Trophoblast cell (in vitro differentiated cells and primary cell): ENCODE measurements at regions not wholly inside any gene's neighbourhood (a gene's known extent, or its start where the extent isn't known, plus 50 kb on each side); places are given as distances from the start of the nearest gene placed in this dataset.
"Not testable (repeated sequence)": the region's sequence is repeated elsewhere in the genome, so short reads cannot be mapped to it uniquely, and the experiment has no call there.

Experiments used
- DNase-seq, 2 donors: peaks; one replicate each; pipeline ENCODE4 v3.0.0-alpha.2; 2016
- H2AFZ ChIP-seq: 2 replicates; pipeline ENCODE4 v1.6.1; 2013; ENCODE audit warnings: low read length, moderate library complexity, mild to moderate bottlenecking; ENCODE audit not compliant: insufficient read depth, poor library complexity
- H2AK5ac ChIP-seq: 2 replicates; pipeline ENCODE4 v1.6.1; 2013; ENCODE audit warnings: mild to moderate bottlenecking, low read length
- H2BK120ac ChIP-seq: 2 replicates; pipeline ENCODE4 v1.6.1; 2013; ENCODE audit warnings: low read length, mild to moderate bottlenecking, moderate library complexity; ENCODE audit not compliant: insufficient read depth, poor library complexity
- H2BK12ac ChIP-seq: 2 replicates; pipeline ENCODE4 v1.6.1; 2013; ENCODE audit warnings: mild to moderate bottlenecking, low read length, moderate library complexity
- H2BK5ac ChIP-seq: 2 replicates; pipeline ENCODE4 v1.6.1; 2013; ENCODE audit warnings: low read length, low read depth, moderate library complexity, mild to moderate bottlenecking; ENCODE audit not compliant: poor library complexity
- H3K14ac ChIP-seq: 2 replicates; pipeline ENCODE4 v1.6.1; 2013; ENCODE audit warnings: mild to moderate bottlenecking, low read length
- H3K18ac ChIP-seq: 2 replicates; pipeline ENCODE4 v1.6.1; 2013; ENCODE audit warnings: mild to moderate bottlenecking, low read length
- H3K23ac ChIP-seq: 2 replicates; pipeline ENCODE4 v1.6.1; 2013; ENCODE audit warnings: low read length
- H3K27ac ChIP-seq: 2 replicates; pipeline ENCODE4 v1.5.1; 2013; ENCODE audit warnings: low read depth, mild to moderate bottlenecking, inconsistent platforms, low read length, moderate library complexity
- H3K27me3 ChIP-seq: 2 replicates; pipeline ENCODE4 v1.6.1; 2013; ENCODE audit warnings: inconsistent platforms, mild to moderate bottlenecking, low read length, moderate library complexity; ENCODE audit not compliant: insufficient read depth
- H3K36me3 ChIP-seq, 2 experiments: 1 replicate in 1 of 2; 2 replicates in 1 of 2; pipeline ENCODE4 v1.6.1; 2013; ENCODE audit warnings: low read length in 2 of 2, mild to moderate bottlenecking in 2 of 2, moderate library complexity in 1 of 2; ENCODE audit not compliant: insufficient read depth in 2 of 2, control insufficient read depth in 1 of 2
- H3K4ac ChIP-seq: 2 replicates; pipeline ENCODE4 v1.6.1; 2013; ENCODE audit warnings: low read depth, mild to moderate bottlenecking, low read length, moderate library complexity
- H3K4me1 ChIP-seq, 2 experiments: 1 replicate in 1 of 2; 2 replicates in 1 of 2; pipeline ENCODE4 v1.6.1; 2013; ENCODE audit warnings: low read length in 2 of 2, mild to moderate bottlenecking in 2 of 2, moderate library complexity in 1 of 2; ENCODE audit not compliant: insufficient read depth in 2 of 2, control insufficient read depth in 1 of 2
- H3K4me2 ChIP-seq: 2 replicates; pipeline ENCODE4 v1.6.1; 2013; ENCODE audit warnings: inconsistent platforms, mild to moderate bottlenecking, low read length, moderate library complexity
- H3K4me3 ChIP-seq: 2 replicates; pipeline ENCODE4 v1.5.1; 2013; ENCODE audit warnings: mild to moderate bottlenecking, low read depth, low read length, inconsistent platforms
- H3K79me1 ChIP-seq: one replicate; pipeline ENCODE4 v1.6.1; 2013; ENCODE audit warnings: low read length
- H3K79me2 ChIP-seq: 2 replicates; pipeline ENCODE4 v1.6.1; 2013; ENCODE audit warnings: low read length, mild to moderate bottlenecking; ENCODE audit not compliant: control insufficient read depth, insufficient read depth, poor library complexity
- H3K9ac ChIP-seq: 2 replicates; pipeline ENCODE4 v1.6.1; 2013; ENCODE audit warnings: mild to moderate bottlenecking, low read length
- H3K9me3 ChIP-seq: 2 replicates; pipeline ENCODE4 v1.6.1; 2013; ENCODE audit warnings: low read depth, mild to moderate bottlenecking, control low read depth, inconsistent platforms, low read length; ENCODE audit not compliant: insufficient read depth
- H4K12ac ChIP-seq: 2 replicates; pipeline ENCODE4 v1.6.1; 2013; ENCODE audit warnings: low read depth, mild to moderate bottlenecking, low read length, moderate library complexity
- H4K8ac ChIP-seq: 2 replicates; pipeline ENCODE4 v1.6.1; 2013; ENCODE audit warnings: low read depth, mild to moderate bottlenecking, low read length, moderate library complexity
- H4K91ac ChIP-seq: one replicate; pipeline ENCODE4 v1.6.1; 2013; ENCODE audit warnings: low read depth, mild to moderate bottlenecking, low read length, moderate library complexity
- WGBS: extraction: QIAGEN DNeasy Blood & Tissue Kit; methylation state at CpG from one replicate; pipeline ENCODE4 v1.1.7; 2013; ENCODE audit warnings: missing lambda C conversion rate; ENCODE audit not compliant: insufficient read length, insufficient coverage; ENCODE audit errors: extremely low coverage; 5-methylcytosine and 5-hydroxymethylcytosine counted together

DNA sequence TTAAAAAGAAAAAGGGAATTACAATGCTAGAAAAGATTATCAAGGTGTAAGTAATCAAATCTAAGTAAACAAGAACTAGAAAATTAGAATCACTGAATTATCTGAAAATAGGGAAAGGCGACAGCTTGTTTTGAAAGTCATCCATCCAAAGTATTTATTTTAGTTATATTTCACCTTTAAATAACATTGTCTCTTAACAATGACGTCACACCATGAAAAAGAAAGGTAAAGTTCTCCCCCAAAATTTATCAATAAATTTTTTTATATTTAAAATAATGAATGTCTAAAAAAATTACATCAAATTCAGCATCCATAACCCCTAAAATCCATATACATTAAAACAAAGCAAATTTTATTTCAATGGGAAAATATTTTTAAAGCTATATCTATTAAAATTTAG lies 223.2 kb downstream of the RERGL start:
- Histone ChIP-seq H3K9me3 (no peaks in the 10 kb centered on the region), H2BK12ac (no peak overlapping the region), H3K4me1 (no peaks in the 10 kb centered on the region), H4K8ac (no peak overlapping the region), H2BK5ac (no peak overlapping the region), H2BK120ac (no peak overlapping the region), H3K79me2 (no peaks in the 10 kb centered on the region), H3K4me2 (no peak overlapping the region), H4K12ac (no peak overlapping the region), H3K36me3 (no peaks in the 10 kb centered on the region), H3K18ac (no peak overlapping the region), H2AFZ (no peak overlapping the region), H3K27ac (no peak overlapping the region), H3K23ac (no peak overlapping the region), H2AK5ac (no peak overlapping the region), H3K4me3 (no peak overlapping the region), H3K4ac (no peak overlapping the region), H4K91ac (no peak overlapping the region), H3K9ac (no peak overlapping the region), H3K79me1 (no peaks in the 10 kb centered on the region), H3K27me3 (no peaks in the 10 kb centered on the region), H3K14ac (no peak overlapping the region)
- no CpG with 5 or more reads among the region's 2 CpGs for WGBS
- no peak for DNase-seq

DNA sequence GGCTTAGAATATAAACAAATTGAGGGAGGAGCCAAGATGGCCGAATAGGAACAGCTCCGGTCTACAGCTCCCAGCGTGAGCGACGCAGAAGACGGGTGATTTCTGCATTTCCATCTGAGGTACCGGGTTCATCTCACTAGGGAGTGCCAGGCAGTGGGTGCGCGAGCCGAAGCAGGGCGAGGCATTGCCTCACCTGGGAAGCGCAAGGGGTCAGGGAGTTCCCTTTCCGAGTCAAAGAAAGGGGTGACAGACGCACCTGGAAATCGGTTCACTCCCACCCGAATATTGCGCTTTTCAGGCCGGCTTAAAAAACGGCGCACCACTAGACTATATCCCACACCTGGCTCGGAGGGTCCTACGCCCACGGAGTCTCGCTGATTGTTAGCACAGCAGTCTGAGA lies 234.4 kb downstream of the RERGL start:
- not testable (repeated sequence) for H2AK5ac ChIP-seq, H3K79me1 ChIP-seq, H2BK120ac ChIP-seq, H3K9ac ChIP-seq, H3K27me3 ChIP-seq, H4K8ac ChIP-seq, H3K4me2 ChIP-seq, H3K14ac ChIP-seq, H2BK12ac ChIP-seq, H4K91ac ChIP-seq, H2BK5ac ChIP-seq, DNase-seq, H3K9me3 ChIP-seq, H3K79me2 ChIP-seq, H2AFZ ChIP-seq, H3K23ac ChIP-seq, H3K18ac ChIP-seq, H4K12ac ChIP-seq, H3K4me1 ChIP-seq, H3K27ac ChIP-seq, H3K4me3 ChIP-seq, H3K4ac ChIP-seq, H3K36me3 ChIP-seq
- no CpG with 5 or more reads among the region's 24 CpGs for WGBS

DNA sequence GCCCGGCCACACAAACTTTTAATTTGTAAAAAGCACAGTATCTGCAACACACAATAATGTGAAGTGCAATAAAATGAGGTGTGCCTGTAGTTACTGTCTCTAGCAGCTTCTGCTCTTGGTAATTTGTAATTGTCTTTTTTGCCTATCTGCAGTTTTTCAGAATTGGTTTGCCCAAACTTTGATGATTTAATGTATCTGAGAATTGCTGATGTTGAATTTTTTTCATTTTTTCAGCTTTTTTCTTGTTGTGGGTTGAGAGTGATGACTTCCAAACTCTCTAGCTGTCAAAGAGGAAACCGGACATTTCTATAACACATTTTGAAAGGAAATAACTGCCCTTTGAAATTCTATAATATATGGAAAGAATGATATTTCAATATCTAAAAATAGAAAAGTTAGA lies 236.9 kb downstream of the RERGL start:
- Histone ChIP-seq H3K27ac (no peak overlapping the region), H3K79me2 (no peaks in the 10 kb centered on the region), H2BK120ac (no peak overlapping the region), H4K91ac (no peak overlapping the region), H3K23ac (no peak overlapping the region), H3K36me3 (no peaks in the 10 kb centered on the region), H3K18ac (no peak overlapping the region), H3K4ac (no peak overlapping the region), H3K27me3 (no peaks in the 10 kb centered on the region), H3K4me1 (no peaks in the 10 kb centered on the region), H4K12ac (no peak overlapping the region), H3K4me3 (no peak overlapping the region), H2AFZ (no peak overlapping the region), H2BK5ac (no peak overlapping the region), H3K14ac (no peak overlapping the region), H3K4me2 (no peak overlapping the region), H4K8ac (no peak overlapping the region), H3K9ac (no peak overlapping the region), H2AK5ac (no peak overlapping the region), H2BK12ac (no peak overlapping the region), H3K79me1 (no peaks in the 10 kb centered on the region), H3K9me3 (no peaks in the 10 kb centered on the region)
- WGBS, result no CpG with 5 or more reads among the region's 2 CpGs
- no peak for DNase-seq

DNA sequence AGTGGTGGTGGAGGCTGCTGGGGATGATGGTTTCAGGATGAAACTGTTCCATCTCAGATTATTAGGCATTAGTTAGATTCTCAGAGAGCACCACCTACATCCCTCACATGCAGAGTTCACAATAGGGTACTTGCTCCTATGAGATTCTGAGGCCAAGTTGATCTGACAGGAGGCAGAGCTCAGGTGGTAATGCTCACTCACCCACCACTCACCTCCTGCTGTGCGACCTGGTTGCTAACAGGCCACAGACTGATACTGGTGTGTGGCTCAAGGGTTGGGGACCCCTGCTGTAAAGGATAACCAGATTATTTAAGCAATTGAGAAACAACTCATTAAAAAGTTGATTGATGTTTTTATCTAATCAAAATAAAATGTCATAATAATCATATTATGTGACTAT lies 248.5 kb downstream of the RERGL start:
- no peak overlapping the region for H3K9ac ChIP-seq
- no peak overlapping the region for H2BK12ac ChIP-seq
- H3K18ac ChIP-seq, result no peak overlapping the region
- H2BK120ac ChIP-seq, result no peak overlapping the region
- H2AK5ac ChIP-seq, result no peak overlapping the region
- no peak overlapping the region for H3K14ac ChIP-seq
- H4K8ac ChIP-seq, result no peak overlapping the region
- no peak overlapping the region for H4K91ac ChIP-seq
- H3K9me3 ChIP-seq, result no peaks in the 10 kb centered on the region
- H3K4me2 ChIP-seq, result no peak overlapping the region
- no peak overlapping the region for H2BK5ac ChIP-seq
- no peaks in the 10 kb centered on the region for H3K27me3 ChIP-seq
- no peak overlapping the region for H3K4me3 ChIP-seq
- H3K36me3 ChIP-seq, result no peaks in the 10 kb centered on the region
- no peaks in the 10 kb centered on the region for H3K4me1 ChIP-seq
- no peak overlapping the region for H3K4ac ChIP-seq
- no peak overlapping the region for H4K12ac ChIP-seq
- H3K79me2 ChIP-seq, result no peaks in the 10 kb centered on the region
- H2AFZ ChIP-seq, result no peak overlapping the region
- H3K23ac ChIP-seq, result no peak overlapping the region
- no peak overlapping the region for H3K27ac ChIP-seq
- no peaks in the 10 kb centered on the region for H3K79me1 ChIP-seq
- no CpG with 5 or more reads among the region's 1 CpG for WGBS
- no peak for DNase-seq
